AG09309 (cell line): ENCODE measurements at regions not wholly inside any gene's neighbourhood (a gene's known extent, or its start where the extent isn't known, plus 50 kb on each side); places are given as distances from the start of the nearest gene placed in this dataset.

Experiments
- DNase-seq: peaks from one replicate; pipeline ENCODE4 v3.0.0-alpha.2; 2010; ENCODE audit warnings: low read depth
- H3K4me3 ChIP-seq: 2 replicates; pipeline ENCODE4 v1.5.1; 2011; ENCODE audit warnings: mild to moderate bottlenecking, low read depth, low read length, moderate library complexity; ENCODE audit not compliant: control insufficient read depth
- CTCF ChIP-seq: IDR thresholded peaks from 2 replicates; pipeline ENCODE4 v1.5.1; 2011; ENCODE audit warnings: mild to moderate bottlenecking, low read depth, low read length, inconsistent platforms; ENCODE audit not compliant: insufficient read depth, control insufficient read depth; ENCODE audit errors: missing control alignments

- TF ChIP-seq CTCF: no peak
- DNase-seq: no peak
- no peak overlapping the region for H3K4me3 ChIP-seq
Measured at GRCh38 chr1:58982259-58982998, 198.6 kb upstream of the JUN start.

GRCh38 chr1:58983162-58983561, 199.3 kb upstream of the JUN start:
- H3K4me3 ChIP-seq: no peak overlapping the region
- peak; percentile 44 for DNase-seq
- no peak for TF ChIP-seq CTCF

- TF ChIP-seq CTCF: no peak
- no peak overlapping the region for H3K4me3 ChIP-seq
- DNase-seq: no peak
Measured at GRCh38 chr1:58983633-58984245, 199.9 kb upstream of the JUN start.

GRCh38 chr1:58986996-58987767, 203.3 kb upstream of the JUN start:
- H3K4me3 ChIP-seq: no peak overlapping the region
- no peak for DNase-seq
- no peak for TF ChIP-seq CTCF

- DNase-seq: no peak
- TF ChIP-seq CTCF: no peak
- H3K4me3 ChIP-seq: no peak overlapping the region
Measured at GRCh38 chr1:58988752-58989151, 204.9 kb upstream of the JUN start.

- no peak for DNase-seq
- no peak for TF ChIP-seq CTCF
- no peak overlapping the region for H3K4me3 ChIP-seq
Measured at GRCh38 chr1:58989845-58990244, 206.0 kb upstream of the JUN start.
